ENCODE measurements at regions not wholly inside any gene's neighbourhood (a gene's known extent, or its start where the extent isn't known, plus 50 kb on each side); places are given as distances from the start of the nearest gene placed in this dataset.
A peak's percentile ranks its signal among the peaks of the same experiment; 100 is the strongest.

DNA sequence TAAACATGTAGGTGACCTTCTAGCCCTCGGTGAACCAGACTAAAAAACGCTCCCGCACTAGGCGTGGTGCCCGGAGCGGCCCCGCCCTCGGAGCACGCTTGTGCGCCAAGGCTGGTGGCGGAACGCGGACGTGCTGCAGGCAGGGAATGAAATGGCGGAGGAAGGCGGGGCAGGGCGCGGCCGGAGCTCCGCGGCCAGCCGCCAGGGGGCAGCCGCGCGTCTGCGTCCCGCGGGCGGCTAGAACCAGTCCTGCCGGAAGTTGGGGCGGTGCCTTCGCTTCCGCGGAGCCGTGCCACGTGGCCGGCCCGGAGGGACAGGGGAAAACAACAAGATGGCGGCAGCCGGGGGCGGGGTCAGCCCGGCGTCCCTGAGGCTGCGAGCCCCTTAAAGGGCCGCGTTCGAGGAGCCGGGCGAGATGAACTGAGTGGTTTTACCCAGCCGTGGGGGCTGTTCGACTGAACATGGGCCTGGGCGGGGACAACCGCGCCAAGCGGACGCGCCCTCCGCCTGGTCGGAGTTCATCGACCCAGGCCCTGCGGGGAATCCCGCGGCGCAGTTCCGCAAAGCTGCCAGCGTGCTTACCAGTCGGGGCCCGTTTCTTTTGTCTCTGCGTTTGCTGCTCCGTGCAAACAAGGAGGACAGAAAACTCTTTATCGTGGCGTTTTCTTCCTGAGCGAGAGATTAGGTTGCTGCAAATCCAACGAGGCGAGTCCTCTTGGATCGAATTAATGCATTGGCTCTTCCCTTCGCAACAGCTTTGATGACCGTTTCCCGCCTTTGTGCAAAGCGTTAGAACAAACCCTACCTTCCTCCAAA is 90.9 kb upstream of the CHD2 start (continued):
- TF ChIP-seq POGK (CRISPR knock-in tag; conservative IDR thresholded peaks at IDR 0.05) (peak; percentile 97), FOXP4 (CRISPR knock-in tag; IDR thresholded peaks at IDR 0.05) (peak; percentile 79), ATAD3A (CRISPR knock-in tag; IDR thresholded peaks at IDR 0.05) (no peak), ZBTB39 (CRISPR knock-in tag; IDR thresholded peaks at IDR 0.05) (peak; percentile 95), FOXK1 (CRISPR knock-in tag; IDR thresholded peaks at IDR 0.05; ENCODE audit: borderline replicate concordance, low read depth) (peak; percentile 88; the same call in 1 of the 2 replicates), SMARCC2 (IDR thresholded peaks at IDR 0.05) (no peak), ZNF484 (CRISPR knock-in tag; IDR thresholded peaks at IDR 0.05; ENCODE audit: borderline replicate concordance, low read depth) (peak; percentile 27; the same call in 1 of the 2 replicates), REL (CRISPR knock-in tag; conservative IDR thresholded peaks at IDR 0.05) (0 out of 2 replicates have a peak, but pooled peaks have one; percentile 38), CHD4 (IDR thresholded peaks at IDR 0.05; ENCODE audit: borderline replicate concordance, low read length) (no peak), ARNT2 (CRISPR knock-in tag; IDR thresholded peaks at IDR 0.05; ENCODE audit: low read depth) (peak; percentile 99), MAF1 (CRISPR knock-in tag; IDR thresholded peaks at IDR 0.05; ENCODE audit: borderline replicate concordance) (peak; percentile 91; the same call in 1 of the 2 replicates), ZFP41 (CRISPR knock-in tag; IDR thresholded peaks at IDR 0.05; ENCODE audit: borderline replicate concordance) (no peak), ZNF75D (CRISPR knock-in tag; IDR thresholded peaks at IDR 0.05; ENCODE audit: borderline replicate concordance) (no peak), EED (CRISPR knock-in tag; IDR thresholded peaks at IDR 0.05) (peak; percentile 23; the same call in 1 of the 2 replicates), GTF2F1 (IDR thresholded peaks at IDR 0.05; ENCODE audit: low read length) (no peak), PRPF4 (IDR thresholded peaks at IDR 0.05; ENCODE audit: low read depth, low read length, poor library complexity, severe bottlenecking) (no peak)
- TF ChIP-seq, protein P1, sequence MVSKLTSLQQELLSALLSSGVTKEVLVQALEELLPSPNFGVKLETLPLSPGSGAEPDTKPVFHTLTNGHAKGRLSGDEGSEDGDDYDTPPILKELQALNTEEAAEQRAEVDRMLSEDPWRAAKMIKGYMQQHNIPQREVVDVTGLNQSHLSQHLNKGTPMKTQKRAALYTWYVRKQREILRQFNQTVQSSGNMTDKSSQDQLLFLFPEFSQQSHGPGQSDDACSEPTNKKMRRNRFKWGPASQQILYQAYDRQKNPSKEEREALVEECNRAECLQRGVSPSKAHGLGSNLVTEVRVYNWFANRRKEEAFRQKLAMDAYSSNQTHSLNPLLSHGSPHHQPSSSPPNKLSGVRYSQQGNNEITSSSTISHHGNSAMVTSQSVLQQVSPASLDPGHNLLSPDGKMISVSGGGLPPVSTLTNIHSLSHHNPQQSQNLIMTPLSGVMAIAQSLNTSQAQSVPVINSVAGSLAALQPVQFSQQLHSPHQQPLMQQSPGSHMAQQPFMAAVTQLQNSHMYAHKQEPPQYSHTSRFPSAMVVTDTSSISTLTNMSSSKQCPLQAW (CRISPR knock-in tag; IDR thresholded peaks at IDR 0.05), result peak; percentile 81
